SK-N-SH (cell line): ENCODE measurements at regions not wholly inside any gene's neighbourhood (a gene's known extent, or its start where the extent isn't known, plus 50 kb on each side); places are given as distances from the start of the nearest gene placed in this dataset.

Source experiments
- CTCF ChIA-PET: fragments of 300-600, 350-600 bp; formaldehyde crosslinking; extraction: SDS; loops from one replicate; lab custom pipeline; 2021; lab: Yijun Ruan, JAX
- POLR2A ChIA-PET: fragments of 350-600 bp; sonication (Branson Sonifier 250); formaldehyde crosslinking; extraction: SDS; loops from one replicate; lab custom pipeline; 2020; ENCODE audit warnings: antibody characterized with exemption, inconsistent platforms; lab: Yijun Ruan, JAX
- DNase-seq: peaks from one replicate; pipeline ENCODE4 v3.0.0; 2012
- H2AFZ ChIP-seq: fragments of 200-600 bp; sonication (generic); 2 replicates; pipeline ENCODE4 v1.8.1; 2016; ENCODE audit warnings: antibody characterized with exemption, mild to moderate bottlenecking, low read depth
- H3F3A ChIP-seq: fragments of 200-600 bp; sonication (generic); replicated peaks from 2 replicates; pipeline ENCODE3; 2016; ENCODE audit warnings: antibody characterized with exemption, mild to moderate bottlenecking; ENCODE audit not compliant: insufficient read depth
- H3K27ac ChIP-seq, 2 experiments: fragments of 200-500 bp in 1 of 2; fragments of 200-600 bp in 1 of 2; sonication (Bioruptor generic) in 1 of 2; sonication (generic), shearing (Covaris generic) in 1 of 2; 2 replicates each; pipeline versions ENCODE4 v1.5.1 to v1.6.1; 2014 to 2016; ENCODE audit warnings: low read depth in 2 of 2, inconsistent platforms in 1 of 2, low read length in 1 of 2, mild to moderate bottlenecking in 1 of 2, mixed read lengths in 1 of 2
- H3K27me3 ChIP-seq: fragments of 200-600 bp; sonication (generic), shearing (Covaris generic); 2 replicates; pipeline ENCODE4 v1.6.1; 2016; ENCODE audit warnings: mixed run types; ENCODE audit not compliant: insufficient read depth
- H3K36me3 ChIP-seq, 2 experiments: fragments of 200-500 bp in 1 of 2; fragments of 200-600 bp in 1 of 2; sonication (Bioruptor generic) in 1 of 2; sonication (generic) in 1 of 2; replicated peaks in 1 of 2; 2 replicates each; pipeline versions ENCODE3 to v1.5.1; 2014 to 2016; ENCODE audit warnings: low read length in 1 of 2, mild to moderate bottlenecking in 1 of 2; ENCODE audit not compliant: insufficient read depth in 2 of 2, control insufficient read depth in 1 of 2
- H3K4me1 ChIP-seq, 2 experiments: fragments of 200-500 bp in 1 of 2; fragments of 200-600 bp in 1 of 2; sonication (Bioruptor generic) in 1 of 2; sonication (generic), shearing (Covaris generic) in 1 of 2; 2 replicates each; pipeline versions ENCODE4 v1.5.1 to v1.6.1; 2014 to 2016; ENCODE audit warnings: low read depth in 1 of 2, low read length in 1 of 2, mixed run types in 1 of 2; ENCODE audit not compliant: insufficient read depth in 2 of 2, control insufficient read depth in 1 of 2
- H3K4me2 ChIP-seq: fragments of 200-600 bp; sonication (generic), shearing (Covaris generic); 2 replicates; pipeline ENCODE4 v1.6.1; 2017; ENCODE audit warnings: mixed run types
- H3K4me3 ChIP-seq, 2 experiments: fragments of 200-500 bp in 1 of 2; fragments of 200-600 bp in 1 of 2; sonication (Bioruptor generic) in 1 of 2; sonication (generic), shearing (Covaris generic) in 1 of 2; 2 replicates each; pipeline versions ENCODE4 v1.5.1 to v1.8.1; 2014 to 2016; ENCODE audit warnings: low read depth in 2 of 2, inconsistent platforms in 1 of 2, low read length in 1 of 2, mild to moderate bottlenecking in 1 of 2, mixed read lengths in 1 of 2, moderate library complexity in 1 of 2
- H3K79me2 ChIP-seq: fragments of 200-600 bp; sonication (generic); 2 replicates; pipeline ENCODE4 v1.8.1; 2017; ENCODE audit warnings: mild to moderate bottlenecking; ENCODE audit not compliant: insufficient read depth
- H3K9ac ChIP-seq: fragments of 200-600 bp; sonication (generic); 2 replicates; pipeline ENCODE4 v1.6.1; 2017; ENCODE audit warnings: mixed run types
- H3K9me2 ChIP-seq: fragments of 200-600 bp; sonication (generic); 2 replicates; pipeline ENCODE4 v1.6.1; 2017; ENCODE audit warnings: mixed run types
- H3K9me3 ChIP-seq: fragments of 200-600 bp; sonication (generic); 2 replicates; pipeline ENCODE4 v1.6.1; 2017; ENCODE audit warnings: mixed run types, mild to moderate bottlenecking, moderate library complexity
- H4K20me1 ChIP-seq: fragments of 200-600 bp; sonication (generic); 2 replicates; pipeline ENCODE4 v1.6.1; 2017; ENCODE audit warnings: mild to moderate bottlenecking, mixed run types; ENCODE audit not compliant: insufficient read depth
- CHD2 ChIP-seq: fragments of 150-350 bp; IDR thresholded peaks from 2 replicates; pipeline ENCODE4 v1.6.1; 2018; ENCODE audit warnings: low read length; ENCODE audit not compliant: partially characterized antibody
- ELF1 ChIP-seq: IDR thresholded peaks from 2 replicates; pipeline ENCODE4 v1.4.0; 2012
- EP300 ChIP-seq, 2 experiments: IDR thresholded peaks; 2 replicates each; pipeline versions ENCODE4 v1.4.0 to v1.6.1; 2012; ENCODE audit warnings: borderline replicate concordance in 1 of 2, low read depth in 1 of 2, low read length in 1 of 2
- EZH2phosphoT487 ChIP-seq: fragments of 200-600 bp; sonication (generic); IDR thresholded peaks from 2 replicates; pipeline ENCODE4 v1.6.1; 2017; ENCODE audit warnings: low read depth, mixed run types, mild to moderate bottlenecking, antibody characterized with exemption, moderate library complexity, borderline replicate concordance
- FOXM1 ChIP-seq: IDR thresholded peaks from 2 replicates; pipeline ENCODE4 v1.4.0; 2012; ENCODE audit warnings: low read depth, mild to moderate bottlenecking
- GABPA ChIP-seq: IDR thresholded peaks from 2 replicates; pipeline ENCODE4 v1.4.0; 2012; ENCODE audit warnings: low read depth, mild to moderate bottlenecking
- GATA2 ChIP-seq: sonication (generic); formaldehyde crosslinking; IDR thresholded peaks from 2 replicates; pipeline ENCODE4 v1.5.0; 2020; ENCODE audit warnings: mild to moderate bottlenecking, missing genetic modification reagents
- MEF2A ChIP-seq: IDR thresholded peaks from 2 replicates; pipeline ENCODE4 v1.4.0; 2012; ENCODE audit warnings: low read depth, borderline replicate concordance
- MXI1 ChIP-seq: IDR thresholded peaks from 2 replicates; pipeline ENCODE4 v1.6.1; 2012; ENCODE audit warnings: mild to moderate bottlenecking, low read depth, low read length, improper control_type of control experiment
- NFIC ChIP-seq: IDR thresholded peaks from 2 replicates; pipeline ENCODE4 v1.4.0; 2012; ENCODE audit warnings: borderline replicate concordance
- POLR2AphosphoS5 ChIP-seq: IDR thresholded peaks from 2 replicates; pipeline ENCODE4 v1.6.1; 2012; ENCODE audit warnings: low read depth, low read length
- RAD21 ChIP-seq: IDR thresholded peaks from 2 replicates; pipeline ENCODE4 v1.6.1; 2012; ENCODE audit warnings: mild to moderate bottlenecking, low read length
- RCOR1 ChIP-seq: fragments of 150-350 bp; IDR thresholded peaks from 2 replicates; pipeline ENCODE4 v1.6.1; 2017; ENCODE audit warnings: antibody characterized with exemption, low read length
- RXRA ChIP-seq: IDR thresholded peaks from 2 replicates; pipeline ENCODE4 v1.4.0; 2012; ENCODE audit warnings: low read depth, mild to moderate bottlenecking, borderline replicate concordance
- SMC3 ChIP-seq: IDR thresholded peaks from 2 replicates; pipeline ENCODE4 v1.6.1; 2012; ENCODE audit warnings: low read depth, low read length, improper control_type of control experiment
- TEAD4 ChIP-seq: IDR thresholded peaks from 2 replicates; pipeline ENCODE4 v1.4.0; 2012; ENCODE audit warnings: mild to moderate bottlenecking, borderline replicate concordance; ENCODE audit not compliant: insufficient read depth
- WGBS: methylation state at CpG from one replicate; pipeline ENCODE4 v1.1.6; 2017; ENCODE audit warnings: low lambda C conversion rate; 5-methylcytosine and 5-hydroxymethylcytosine counted together
- TF ChIP-seq, protein P1 (sequence below): fragments of 150-350 bp; IDR thresholded peaks from 2 replicates; pipeline ENCODE4 v1.6.1; 2017; ENCODE audit warnings: antibody characterized with exemption, low read length, low read depth, borderline replicate concordance
- TF ChIP-seq, protein P2 (sequence below): fragments of 150-350 bp; IDR thresholded peaks from 2 replicates; pipeline ENCODE4 v1.6.1; 2016; ENCODE audit warnings: mild to moderate bottlenecking, low read depth, low read length
- TF ChIP-seq, protein P3 (sequence below): IDR thresholded peaks from 2 replicates; pipeline ENCODE4 v1.6.1; 2012; ENCODE audit warnings: mild to moderate bottlenecking, low read depth, low read length, moderate library complexity
- TF ChIP-seq, protein P4 (sequence below): fragments of 200-600 bp; sonication (generic); IDR thresholded peaks from 2 replicates; pipeline ENCODE4 v1.6.1; 2017; ENCODE audit warnings: antibody characterized with exemption, mild to moderate bottlenecking, moderate library complexity
- TF ChIP-seq, protein P5 (sequence below): IDR thresholded peaks from 2 replicates; pipeline ENCODE4 v1.4.0; 2012; ENCODE audit warnings: low read depth

DNA sequence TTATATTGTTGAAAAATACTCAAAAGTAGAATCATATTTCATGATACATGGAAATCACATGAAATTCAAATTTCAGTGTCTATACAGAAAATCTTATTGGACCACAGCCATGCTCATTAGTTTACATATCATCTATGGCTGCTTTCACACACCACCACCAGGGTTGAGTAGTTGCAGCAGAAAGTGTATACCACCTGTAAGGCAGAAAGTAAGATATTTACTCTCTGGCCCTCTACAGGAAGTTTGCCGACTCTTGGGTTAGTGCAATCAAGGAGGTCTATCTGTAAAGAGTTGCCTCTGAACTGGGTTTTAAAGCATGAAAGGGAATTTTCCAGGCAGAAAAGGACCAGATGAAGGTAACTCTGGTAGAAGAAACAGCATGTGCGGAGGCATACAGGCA, 432.3 kb downstream of the DHX35 start:
- no peak for DNase-seq
- Histone ChIP-seq H3K79me2 (no peaks in the 10 kb centered on the region), H4K20me1 (no peaks in the 10 kb centered on the region), H3K4me1 (no peaks in the 10 kb centered on the region), H3K36me3 (no peaks in the 10 kb centered on the region), H3K27ac (no peak overlapping the region)
- TF ChIP-seq MEF2A (no peak), GATA2 (CRISPR knock-in tag) (no peak), RAD21 (no peak), FOXM1 (no peak), POLR2AphosphoS5 (no peak), EZH2phosphoT487 (no peak), GABPA (no peak), MXI1 (no peak), ELF1 (no peak), SMC3 (no peak), NFIC (no peak)
- TF ChIP-seq, protein P1, sequence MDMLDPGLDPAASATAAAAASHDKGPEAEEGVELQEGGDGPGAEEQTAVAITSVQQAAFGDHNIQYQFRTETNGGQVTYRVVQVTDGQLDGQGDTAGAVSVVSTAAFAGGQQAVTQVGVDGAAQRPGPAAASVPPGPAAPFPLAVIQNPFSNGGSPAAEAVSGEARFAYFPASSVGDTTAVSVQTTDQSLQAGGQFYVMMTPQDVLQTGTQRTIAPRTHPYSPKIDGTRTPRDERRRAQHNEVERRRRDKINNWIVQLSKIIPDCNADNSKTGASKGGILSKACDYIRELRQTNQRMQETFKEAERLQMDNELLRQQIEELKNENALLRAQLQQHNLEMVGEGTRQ: no peak
- TF ChIP-seq, protein P2, sequence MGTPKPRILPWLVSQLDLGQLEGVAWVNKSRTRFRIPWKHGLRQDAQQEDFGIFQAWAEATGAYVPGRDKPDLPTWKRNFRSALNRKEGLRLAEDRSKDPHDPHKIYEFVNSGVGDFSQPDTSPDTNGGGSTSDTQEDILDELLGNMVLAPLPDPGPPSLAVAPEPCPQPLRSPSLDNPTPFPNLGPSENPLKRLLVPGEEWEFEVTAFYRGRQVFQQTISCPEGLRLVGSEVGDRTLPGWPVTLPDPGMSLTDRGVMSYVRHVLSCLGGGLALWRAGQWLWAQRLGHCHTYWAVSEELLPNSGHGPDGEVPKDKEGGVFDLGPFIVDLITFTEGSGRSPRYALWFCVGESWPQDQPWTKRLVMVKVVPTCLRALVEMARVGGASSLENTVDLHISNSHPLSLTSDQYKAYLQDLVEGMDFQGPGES: no peak
- TF ChIP-seq, protein P3, sequence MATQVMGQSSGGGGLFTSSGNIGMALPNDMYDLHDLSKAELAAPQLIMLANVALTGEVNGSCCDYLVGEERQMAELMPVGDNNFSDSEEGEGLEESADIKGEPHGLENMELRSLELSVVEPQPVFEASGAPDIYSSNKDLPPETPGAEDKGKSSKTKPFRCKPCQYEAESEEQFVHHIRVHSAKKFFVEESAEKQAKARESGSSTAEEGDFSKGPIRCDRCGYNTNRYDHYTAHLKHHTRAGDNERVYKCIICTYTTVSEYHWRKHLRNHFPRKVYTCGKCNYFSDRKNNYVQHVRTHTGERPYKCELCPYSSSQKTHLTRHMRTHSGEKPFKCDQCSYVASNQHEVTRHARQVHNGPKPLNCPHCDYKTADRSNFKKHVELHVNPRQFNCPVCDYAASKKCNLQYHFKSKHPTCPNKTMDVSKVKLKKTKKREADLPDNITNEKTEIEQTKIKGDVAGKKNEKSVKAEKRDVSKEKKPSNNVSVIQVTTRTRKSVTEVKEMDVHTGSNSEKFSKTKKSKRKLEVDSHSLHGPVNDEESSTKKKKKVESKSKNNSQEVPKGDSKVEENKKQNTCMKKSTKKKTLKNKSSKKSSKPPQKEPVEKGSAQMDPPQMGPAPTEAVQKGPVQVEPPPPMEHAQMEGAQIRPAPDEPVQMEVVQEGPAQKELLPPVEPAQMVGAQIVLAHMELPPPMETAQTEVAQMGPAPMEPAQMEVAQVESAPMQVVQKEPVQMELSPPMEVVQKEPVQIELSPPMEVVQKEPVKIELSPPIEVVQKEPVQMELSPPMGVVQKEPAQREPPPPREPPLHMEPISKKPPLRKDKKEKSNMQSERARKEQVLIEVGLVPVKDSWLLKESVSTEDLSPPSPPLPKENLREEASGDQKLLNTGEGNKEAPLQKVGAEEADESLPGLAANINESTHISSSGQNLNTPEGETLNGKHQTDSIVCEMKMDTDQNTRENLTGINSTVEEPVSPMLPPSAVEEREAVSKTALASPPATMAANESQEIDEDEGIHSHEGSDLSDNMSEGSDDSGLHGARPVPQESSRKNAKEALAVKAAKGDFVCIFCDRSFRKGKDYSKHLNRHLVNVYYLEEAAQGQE: no peak
- TF ChIP-seq, all 33 proteins: peak for 0
- Histone ChIP-seq H3K4me2 (no peak overlapping the region), H3K9ac (no peak overlapping the region), H3K9me3 (no peaks in the 10 kb centered on the region), H2AFZ (no peak overlapping the region), H3K4me3 (no peak overlapping the region), H3F3A (no peaks in the 10 kb centered on the region), H3K27me3 (no peaks in the 10 kb centered on the region), H3K9me2 (no peaks in the 10 kb centered on the region)
- ChIA-PET CTCF (no interaction called here), POLR2A (no interaction called here)
- 44% methylated on average over 2 of the region's 2 CpGs for WGBS

DNA sequence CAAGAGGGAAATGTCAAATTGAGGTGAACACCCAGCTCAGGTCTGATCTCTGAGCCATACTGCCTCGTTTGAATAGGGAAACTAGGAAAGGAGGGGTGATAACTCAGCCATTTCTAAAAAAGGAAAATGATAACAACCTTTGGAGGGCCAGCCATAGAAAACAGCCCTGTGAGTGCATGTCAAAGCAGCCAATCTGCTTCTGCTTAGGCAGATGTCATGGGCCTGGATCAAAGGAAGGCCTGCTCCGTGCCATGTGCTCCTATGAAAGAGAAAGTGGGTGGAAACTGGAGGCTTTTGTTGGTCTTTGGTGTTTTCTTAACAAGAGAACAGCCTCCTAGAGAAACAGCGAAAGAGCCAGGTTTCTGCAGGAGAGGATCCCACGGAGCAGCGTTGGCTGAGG, 428.0 kb downstream of the DHX35 start:
- ChIA-PET CTCF (no interaction called here), POLR2A (no interaction called here)
- Histone ChIP-seq H3F3A (no peaks in the 10 kb centered on the region), H2AFZ (no peak overlapping the region), H3K4me1 (no peaks in the 10 kb centered on the region), H3K9me3 (no peaks in the 10 kb centered on the region), H3K27ac (no peak overlapping the region), H3K27me3 (no peaks in the 10 kb centered on the region), H3K4me2 (no peak overlapping the region), H3K9me2 (no peaks in the 10 kb centered on the region), H3K36me3 (no peaks in the 10 kb centered on the region), H4K20me1 (no peaks in the 10 kb centered on the region), H3K4me3 (no peak overlapping the region), H3K79me2 (no peaks in the 10 kb centered on the region), H3K9ac (no peak overlapping the region)
- DNase-seq: no peak
- WGBS: 25% methylated on average over 5 of the region's 5 CpGs
- TF ChIP-seq CHD2: no peak
- TF ChIP-seq, protein P2: no peak
- TF ChIP-seq, protein P4, sequence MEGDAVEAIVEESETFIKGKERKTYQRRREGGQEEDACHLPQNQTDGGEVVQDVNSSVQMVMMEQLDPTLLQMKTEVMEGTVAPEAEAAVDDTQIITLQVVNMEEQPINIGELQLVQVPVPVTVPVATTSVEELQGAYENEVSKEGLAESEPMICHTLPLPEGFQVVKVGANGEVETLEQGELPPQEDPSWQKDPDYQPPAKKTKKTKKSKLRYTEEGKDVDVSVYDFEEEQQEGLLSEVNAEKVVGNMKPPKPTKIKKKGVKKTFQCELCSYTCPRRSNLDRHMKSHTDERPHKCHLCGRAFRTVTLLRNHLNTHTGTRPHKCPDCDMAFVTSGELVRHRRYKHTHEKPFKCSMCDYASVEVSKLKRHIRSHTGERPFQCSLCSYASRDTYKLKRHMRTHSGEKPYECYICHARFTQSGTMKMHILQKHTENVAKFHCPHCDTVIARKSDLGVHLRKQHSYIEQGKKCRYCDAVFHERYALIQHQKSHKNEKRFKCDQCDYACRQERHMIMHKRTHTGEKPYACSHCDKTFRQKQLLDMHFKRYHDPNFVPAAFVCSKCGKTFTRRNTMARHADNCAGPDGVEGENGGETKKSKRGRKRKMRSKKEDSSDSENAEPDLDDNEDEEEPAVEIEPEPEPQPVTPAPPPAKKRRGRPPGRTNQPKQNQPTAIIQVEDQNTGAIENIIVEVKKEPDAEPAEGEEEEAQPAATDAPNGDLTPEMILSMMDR: no peak
- TF ChIP-seq RCOR1: no peak
- no peak for TF ChIP-seq GABPA
- TF ChIP-seq, protein P5, sequence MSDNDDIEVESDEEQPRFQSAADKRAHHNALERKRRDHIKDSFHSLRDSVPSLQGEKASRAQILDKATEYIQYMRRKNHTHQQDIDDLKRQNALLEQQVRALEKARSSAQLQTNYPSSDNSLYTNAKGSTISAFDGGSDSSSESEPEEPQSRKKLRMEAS: no peak
- no peak for TF ChIP-seq TEAD4
- no peak for TF ChIP-seq RXRA
- TF ChIP-seq EP300 (IDR thresholded peaks at IDR 0.05; ENCODE audit: borderline replicate concordance in 1 of 2, low read depth in 1 of 2, low read length in 1 of 2): no peak
- no peak for TF ChIP-seq EZH2phosphoT487
